NOMO-1 treated with DMSO at 0.1 percent for 48 hours (cell line): ENCODE measurements at regions not wholly inside any gene's neighbourhood (a gene's known extent, or its start where the extent isn't known, plus 50 kb on each side); places are given as distances from the start of the nearest gene placed in this dataset.
"Not testable (repeated sequence)": the region's sequence is repeated elsewhere in the genome, so short reads cannot be mapped to it uniquely, and the experiment has no call there.

Experiments
- DNase-seq: peaks from one replicate; lab custom pipeline; 2025; ENCODE audit not compliant: unreplicated experiment; lab: John Stamatoyannopoulos, UW

GRCh38 chr3:109982201-109982600 lies 644.9 kb upstream of the DPPA4 start:
- DNase-seq: no peak

DNA sequence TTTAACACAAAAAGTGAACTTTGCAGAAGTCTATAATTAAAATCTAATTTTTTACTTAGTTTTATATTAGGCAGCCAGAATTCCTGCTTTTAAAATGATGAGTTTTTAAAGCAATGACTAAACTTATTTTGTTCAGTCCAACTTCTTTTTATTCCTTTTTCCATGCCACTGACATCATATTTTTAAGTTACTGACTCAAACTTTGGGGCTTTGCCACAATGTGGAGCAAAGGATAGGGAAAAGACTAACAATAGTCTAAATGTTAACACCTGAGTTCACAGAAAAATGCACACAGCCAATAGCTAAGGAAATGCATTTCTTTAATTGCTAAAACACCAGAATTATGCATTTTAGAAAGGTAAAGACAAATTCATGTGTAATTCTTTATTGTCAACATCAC lies 647.6 kb upstream of the DPPA4 start:
- no peak for DNase-seq

- no peak for DNase-seq
Measured at GRCh38 chr3:109985943-109986555, 648.7 kb upstream of the DPPA4 start.

DNA sequence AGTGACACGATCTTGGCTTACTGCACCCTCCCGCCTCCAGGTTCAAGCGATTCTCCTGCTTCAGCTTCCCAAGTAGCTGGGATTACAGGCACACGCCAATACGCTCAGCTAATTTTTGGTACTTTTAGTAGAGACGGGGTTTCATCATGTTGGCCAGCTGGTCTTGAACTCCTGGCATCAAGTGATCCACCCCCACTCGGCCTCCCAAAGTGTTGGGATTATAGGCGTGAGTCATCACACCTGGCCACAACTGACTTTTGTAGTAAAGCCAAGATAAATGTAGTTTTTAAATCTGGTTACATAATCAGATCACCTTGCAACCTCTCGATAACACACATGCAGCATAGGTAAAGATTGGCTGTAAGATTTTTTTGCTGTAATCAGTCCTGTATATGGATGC lies 657.5 kb upstream of the DPPA4 start:
- DNase-seq: no peak

- DNase-seq: no peak
Measured at GRCh38 chr3:109995377-109995776, 658.0 kb upstream of the DPPA4 start.

DNA sequence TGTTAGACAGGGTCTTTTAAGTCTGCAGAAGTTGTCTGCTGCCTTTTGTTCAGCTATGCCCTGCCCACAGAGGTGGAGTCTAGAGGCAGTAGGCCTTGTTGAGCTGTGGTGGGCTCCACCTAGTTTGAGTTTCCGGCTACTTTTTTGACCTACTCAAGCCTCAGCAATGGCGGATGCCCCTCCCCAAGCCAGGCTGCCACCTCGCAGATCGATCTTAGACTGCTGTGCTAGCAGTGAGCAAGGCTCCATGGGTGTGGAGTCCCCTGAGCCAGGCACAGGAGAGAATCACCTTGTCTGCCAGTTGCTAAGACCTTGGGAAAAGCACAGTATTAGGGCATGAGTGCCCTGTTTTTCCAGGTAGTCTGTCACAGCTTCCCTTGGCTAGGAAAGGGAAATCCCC lies 664.6 kb upstream of the DPPA4 start:
- not testable (repeated sequence) for DNase-seq

- no peak for DNase-seq
Measured at GRCh38 chr3:110006913-110007312, 669.6 kb upstream of the DPPA4 start.

DNA sequence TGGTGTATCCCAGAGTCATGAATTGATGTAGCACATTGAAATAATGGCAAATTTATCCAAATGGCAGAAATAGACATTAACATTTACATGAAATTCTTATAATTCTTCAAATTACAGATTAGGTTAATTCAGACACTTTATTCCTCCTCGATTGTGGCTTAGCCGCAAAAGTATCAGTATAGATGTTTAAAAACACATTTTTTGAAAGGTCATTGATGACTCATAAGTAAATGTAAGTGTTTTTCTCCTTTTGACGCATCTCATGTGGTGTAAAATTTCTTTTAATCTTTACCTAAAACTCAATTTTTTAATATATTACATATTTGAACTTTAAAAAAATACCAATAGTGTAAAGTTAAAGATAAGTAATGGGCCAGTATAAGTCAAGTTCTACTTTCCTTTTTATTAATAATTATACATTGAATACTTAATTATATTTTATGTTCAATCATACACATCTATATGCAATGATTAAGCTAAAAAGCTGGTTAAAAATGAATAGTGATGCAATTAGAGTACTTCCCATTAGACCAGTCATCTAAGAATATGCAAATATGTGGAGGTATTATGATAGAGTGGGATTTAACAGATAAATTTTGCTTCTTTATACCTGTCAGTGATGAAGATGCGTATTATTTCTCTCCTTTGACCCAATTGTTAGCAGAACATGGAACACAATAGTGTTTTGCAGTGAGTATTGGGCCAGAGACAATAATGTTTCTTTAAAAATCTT lies 678.1 kb upstream of the DPPA4 start:
- no peak for DNase-seq

DNA sequence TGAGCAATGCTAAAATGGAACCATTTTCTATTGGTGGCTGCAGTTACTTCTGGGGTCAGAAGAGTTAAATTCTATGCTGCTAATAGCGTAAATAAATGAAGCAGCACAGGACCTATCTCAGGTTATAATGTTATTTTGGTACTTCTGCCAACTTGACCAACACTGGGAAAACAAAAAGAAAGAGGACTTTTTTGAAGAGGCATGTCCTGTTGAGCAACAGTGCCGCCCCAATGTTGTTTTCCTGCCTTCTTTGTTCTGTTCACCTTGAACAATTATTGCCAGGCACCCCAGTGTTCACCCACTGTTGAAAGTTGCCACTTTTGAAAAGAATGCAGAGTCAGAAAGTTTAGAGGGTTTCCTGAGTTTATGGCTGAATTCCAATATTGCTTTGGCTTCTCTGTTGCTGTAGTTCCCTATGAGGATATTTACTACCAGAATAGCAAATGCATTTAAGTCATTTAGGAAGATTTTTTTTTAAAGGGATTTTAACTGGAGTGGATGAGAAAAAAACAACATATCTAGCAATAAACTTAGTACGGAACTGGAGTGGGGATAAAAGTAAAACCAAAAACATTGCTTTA lies 679.0 kb upstream of the DPPA4 start:
- no peak for DNase-seq

- no peak for DNase-seq
Measured at GRCh38 chr3:110017304-110017703, 680.0 kb upstream of the DPPA4 start.

GRCh38 chr3:110021659-110022058 lies 684.3 kb upstream of the DPPA4 start:
- no peak for DNase-seq

DNA sequence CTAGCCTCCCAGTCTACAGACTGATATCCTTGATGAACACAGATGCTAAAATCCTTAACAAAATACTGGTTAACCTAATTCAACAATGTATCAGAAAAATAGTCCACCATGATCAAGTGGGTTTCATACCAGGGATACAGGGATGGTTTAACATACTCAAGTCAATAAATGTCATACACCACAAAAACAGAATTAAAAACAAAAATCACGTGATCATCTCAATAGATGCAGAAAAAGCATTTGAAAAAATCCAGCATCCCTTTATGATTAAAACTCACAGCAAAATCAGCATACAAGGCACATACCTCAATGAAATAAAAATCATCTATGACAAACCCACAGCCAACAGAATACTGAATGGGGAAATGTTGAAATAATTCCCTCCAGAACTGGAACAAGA lies 685.7 kb upstream of the DPPA4 start:
- not testable (repeated sequence) for DNase-seq

GRCh38 chr3:110026421-110026820 lies 689.1 kb upstream of the DPPA4 start:
- no peak for DNase-seq

DNA sequence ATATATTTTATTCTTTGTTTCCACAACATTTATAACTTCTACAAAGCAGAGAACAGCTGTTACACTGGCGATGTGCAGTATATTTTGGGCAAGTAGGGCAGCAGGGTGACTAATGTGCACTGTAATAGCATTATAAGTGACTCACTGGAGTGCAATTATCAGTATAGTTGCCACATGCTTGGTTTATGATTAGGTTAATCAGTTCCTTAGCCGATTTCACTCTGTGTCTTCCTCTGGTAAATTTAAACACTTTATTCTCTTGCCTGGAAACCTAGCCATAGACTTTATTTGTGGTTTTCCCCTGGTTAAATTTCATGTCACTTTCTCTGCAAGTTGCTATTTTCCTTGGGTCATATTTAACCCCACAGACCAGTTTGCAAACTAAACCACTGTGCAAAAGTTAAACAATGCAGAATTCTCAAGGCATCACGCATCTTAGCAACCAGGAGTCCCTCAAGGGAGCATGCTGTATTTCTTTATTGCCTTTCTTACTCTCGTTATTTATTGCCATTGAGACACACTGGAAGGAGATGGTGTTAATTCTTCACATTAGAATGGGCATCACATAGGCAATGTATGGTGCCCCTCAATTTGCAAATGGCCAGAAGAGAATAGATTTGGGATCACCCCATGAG lies 690.2 kb upstream of the DPPA4 start:
- peak; percentile 6 for DNase-seq

GRCh38 chr3:110031975-110032374 lies 694.6 kb upstream of the DPPA4 start:
- DNase-seq: no peak

DNA sequence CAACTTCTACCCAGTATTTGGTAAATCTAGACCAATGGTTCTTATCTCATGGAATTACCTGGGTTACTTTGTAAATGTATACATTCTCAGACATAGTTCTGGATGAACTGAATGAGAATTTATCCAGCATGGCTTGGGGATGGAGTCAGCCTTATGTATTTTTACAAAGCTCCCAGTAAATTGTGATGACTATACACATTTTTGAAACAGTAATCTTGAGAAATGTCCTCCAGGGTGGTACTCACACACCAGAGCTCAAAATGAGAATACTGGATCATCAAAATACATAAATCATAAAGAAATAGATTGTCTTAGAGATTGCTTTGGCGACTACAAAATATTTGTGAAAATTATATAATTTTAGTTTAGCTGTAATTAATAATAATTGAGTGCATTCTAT lies 722.1 kb upstream of the DPPA4 start:
- no peak for DNase-seq

GRCh38 chr3:110062716-110063115 lies 725.4 kb upstream of the DPPA4 start:
- DNase-seq: no peak

DNA sequence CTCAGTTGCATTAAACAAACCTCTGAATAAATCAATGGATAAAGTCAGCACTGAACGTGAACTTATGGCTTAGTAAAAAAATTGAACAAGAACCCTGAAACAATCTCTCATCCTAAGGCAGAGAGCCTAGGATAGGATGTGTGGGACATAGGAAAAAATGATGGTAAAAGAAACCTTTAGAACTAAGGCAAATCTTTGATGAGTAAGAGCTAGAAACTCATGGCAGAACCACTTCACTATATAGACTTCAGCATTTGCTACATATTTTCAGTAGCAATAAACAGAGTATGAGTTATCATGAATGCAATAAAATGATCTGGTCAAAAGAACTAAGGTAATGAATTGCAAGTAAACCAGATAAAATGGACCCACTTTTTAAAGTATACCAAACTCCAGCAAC lies 725.8 kb upstream of the DPPA4 start:
- DNase-seq: no peak

DNA sequence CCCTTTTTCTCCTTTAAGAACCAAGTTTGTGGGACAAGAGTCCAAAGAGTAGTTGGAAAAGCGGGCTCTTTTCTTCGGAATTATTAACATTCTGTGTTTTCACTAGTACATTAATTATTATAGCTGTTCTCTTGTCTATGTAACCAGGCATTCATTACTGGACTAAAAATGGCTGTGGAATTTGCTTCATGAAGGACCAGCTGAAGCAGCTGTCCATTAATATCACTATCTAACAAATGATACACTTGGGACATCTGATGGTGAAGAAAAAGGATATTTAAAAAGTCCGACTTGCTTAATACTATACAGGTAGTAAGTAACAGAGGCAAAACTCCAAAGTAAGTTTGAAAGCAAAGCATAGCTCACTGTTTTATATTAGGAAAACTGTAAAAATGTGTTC lies 728.9 kb upstream of the DPPA4 start:
- DNase-seq: no peak

GRCh38 chr3:110067527-110067926 lies 730.2 kb upstream of the DPPA4 start:
- DNase-seq: no peak

GRCh38 chr3:110069761-110070160 lies 732.4 kb upstream of the DPPA4 start:
- DNase-seq: no peak
